ENCODE measurements at regions not wholly inside any gene's neighbourhood (a gene's known extent, or its start where the extent isn't known, plus 50 kb on each side); places are given as distances from the start of the nearest gene placed in this dataset.

GRCh38 chr18:38847326-38847725 is 1281.7 kb upstream of the CELF4 start:
- no peak overlapping the region for H3K4me2 ChIP-seq (ENCODE audit: low read length)
- no peak overlapping the region for H3K27ac ChIP-seq (ENCODE audit: low read depth, low read length, poor library complexity, severe bottlenecking)
- no peak for TF ChIP-seq CTCF (IDR thresholded peaks at IDR 0.05; ENCODE audit: low read length)
- TF ChIP-seq EZH2 (IDR thresholded peaks at IDR 0.05; ENCODE audit: borderline replicate concordance, low read length), result no peak
- H3K4me1 ChIP-seq (ENCODE audit: insufficient read depth, low read length, severe bottlenecking), result no peaks in the 10 kb centered on the region
- H4K20me1 ChIP-seq (ENCODE audit: insufficient read depth, low read length), result no peaks in the 10 kb centered on the region
- no peak overlapping the region for H2AFZ ChIP-seq (ENCODE audit: low read length)
- no peak overlapping the region for H3K9ac ChIP-seq (ENCODE audit: low read length)
- H3K9me3 ChIP-seq (ENCODE audit: low read length), result no peaks in the 10 kb centered on the region
- no peaks in the 10 kb centered on the region for H3K79me2 ChIP-seq (ENCODE audit: insufficient read depth, low read length)
- H3F3A ChIP-seq (ENCODE audit: insufficient read depth, low read length), result no peaks in the 10 kb centered on the region
- H3K4me3 ChIP-seq (ENCODE audit: low read depth, low read length, poor library complexity, severe bottlenecking), result no peak overlapping the region
- H3K27me3 ChIP-seq (ENCODE audit: insufficient read depth, low read length), result no peaks in the 10 kb centered on the region
- no peaks in the 10 kb centered on the region for H3K9me2 ChIP-seq (ENCODE audit: low read depth, low read length)
- no peaks in the 10 kb centered on the region for H3K36me3 ChIP-seq (ENCODE audit: insufficient read depth, low read length)

GRCh38 chr18:38843291-38843690 is 1277.7 kb upstream of the CELF4 start:
- TF ChIP-seq CTCF (IDR thresholded peaks at IDR 0.05; ENCODE audit: low read length) (no peak), EZH2 (IDR thresholded peaks at IDR 0.05; ENCODE audit: borderline replicate concordance, low read length) (no peak)
- H3K4me3 ChIP-seq (ENCODE audit: low read depth, low read length, poor library complexity, severe bottlenecking), result no peak overlapping the region

GRCh38 chr18:38826247-38826646 is 1260.6 kb upstream of the CELF4 start:
- no peaks in the 10 kb centered on the region for H3K36me3 ChIP-seq (ENCODE audit: insufficient read depth, low read length)
- H3K4me2 ChIP-seq (ENCODE audit: low read length), result no peak overlapping the region
- H3K9me3 ChIP-seq (ENCODE audit: low read length), result no peaks in the 10 kb centered on the region
- H3K27me3 ChIP-seq (ENCODE audit: insufficient read depth, low read length), result no peaks in the 10 kb centered on the region
- H2AFZ ChIP-seq (ENCODE audit: low read length), result no peak overlapping the region
- H3K9ac ChIP-seq (ENCODE audit: low read length), result no peak overlapping the region
- no peak overlapping the region for H3K27ac ChIP-seq (ENCODE audit: low read depth, low read length, poor library complexity, severe bottlenecking)
- no peaks in the 10 kb centered on the region for H3K79me2 ChIP-seq (ENCODE audit: insufficient read depth, low read length)
- H3F3A ChIP-seq (ENCODE audit: insufficient read depth, low read length), result no peaks in the 10 kb centered on the region
- no peaks in the 10 kb centered on the region for H3K4me1 ChIP-seq (ENCODE audit: insufficient read depth, low read length, severe bottlenecking)
- no peaks in the 10 kb centered on the region for H3K9me2 ChIP-seq (ENCODE audit: low read depth, low read length)
- TF ChIP-seq EZH2 (IDR thresholded peaks at IDR 0.05; ENCODE audit: borderline replicate concordance, low read length) (no peak), CTCF (IDR thresholded peaks at IDR 0.05; ENCODE audit: low read length) (no peak)
- H3K4me3 ChIP-seq (ENCODE audit: low read depth, low read length, poor library complexity, severe bottlenecking), result no peak overlapping the region
- H4K20me1 ChIP-seq (ENCODE audit: insufficient read depth, low read length), result no peaks in the 10 kb centered on the region

More at GRCh38 chr18:38843291-38843690, 1277.7 kb upstream of the CELF4 start:
- no peaks in the 10 kb centered on the region for H3K27me3 ChIP-seq (ENCODE audit: insufficient read depth, low read length)
- no peak overlapping the region for H3K9ac ChIP-seq (ENCODE audit: low read length)
- no peaks in the 10 kb centered on the region for H3K79me2 ChIP-seq (ENCODE audit: insufficient read depth, low read length)
- no peaks in the 10 kb centered on the region for H3K36me3 ChIP-seq (ENCODE audit: insufficient read depth, low read length)
- H3K9me2 ChIP-seq (ENCODE audit: low read depth, low read length), result no peaks in the 10 kb centered on the region
- H2AFZ ChIP-seq (ENCODE audit: low read length), result no peak overlapping the region
- no peaks in the 10 kb centered on the region for H3K9me3 ChIP-seq (ENCODE audit: low read length)
- no peaks in the 10 kb centered on the region for H3F3A ChIP-seq (ENCODE audit: insufficient read depth, low read length)
- no peaks in the 10 kb centered on the region for H4K20me1 ChIP-seq (ENCODE audit: insufficient read depth, low read length)
- H3K4me1 ChIP-seq (ENCODE audit: insufficient read depth, low read length, severe bottlenecking), result no peaks in the 10 kb centered on the region
- no peak overlapping the region for H3K4me2 ChIP-seq (ENCODE audit: low read length)
- no peak overlapping the region for H3K27ac ChIP-seq (ENCODE audit: low read depth, low read length, poor library complexity, severe bottlenecking)
